NCI-H1930 (cell line): ENCODE measurements at regions not wholly inside any gene's neighbourhood (a gene's known extent, or its start where the extent isn't known, plus 50 kb on each side); places are given as distances from the start of the nearest gene placed in this dataset.
"Not testable (repeated sequence)": the region's sequence is repeated elsewhere in the genome, so short reads cannot be mapped to it uniquely, and the experiment has no call there.

ENCODE experiments used
- DNase-seq, 2 experiments: peaks; one replicate each; lab custom pipeline; 2025; lab: John Stamatoyannopoulos, UW

- not testable (repeated sequence) for DNase-seq
Measured at GRCh38 chr4:142897518-142897917, 51.4 kb upstream of the INPP4B start.

DNA sequence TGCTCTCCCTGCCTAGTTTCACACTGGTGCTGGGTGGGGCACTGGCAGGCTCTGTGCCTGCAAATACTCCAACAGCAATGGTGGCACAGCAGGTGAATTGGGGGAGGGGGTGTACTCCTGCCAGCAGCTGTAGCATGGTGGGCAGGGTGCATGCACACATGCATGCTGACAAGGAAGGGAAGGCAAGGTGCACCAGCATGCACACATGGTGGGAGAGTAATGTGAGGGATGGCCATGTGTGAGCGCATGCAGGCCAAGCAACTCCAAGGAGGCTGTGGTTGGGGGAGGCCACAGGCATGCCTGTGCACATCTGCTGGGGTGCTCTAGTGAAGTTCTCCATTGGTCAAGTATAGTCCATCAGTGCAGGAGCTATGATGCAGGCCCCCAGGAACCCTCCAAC lies 54.5 kb upstream of the INPP4B start:
- DNase-seq = no peak

DNA sequence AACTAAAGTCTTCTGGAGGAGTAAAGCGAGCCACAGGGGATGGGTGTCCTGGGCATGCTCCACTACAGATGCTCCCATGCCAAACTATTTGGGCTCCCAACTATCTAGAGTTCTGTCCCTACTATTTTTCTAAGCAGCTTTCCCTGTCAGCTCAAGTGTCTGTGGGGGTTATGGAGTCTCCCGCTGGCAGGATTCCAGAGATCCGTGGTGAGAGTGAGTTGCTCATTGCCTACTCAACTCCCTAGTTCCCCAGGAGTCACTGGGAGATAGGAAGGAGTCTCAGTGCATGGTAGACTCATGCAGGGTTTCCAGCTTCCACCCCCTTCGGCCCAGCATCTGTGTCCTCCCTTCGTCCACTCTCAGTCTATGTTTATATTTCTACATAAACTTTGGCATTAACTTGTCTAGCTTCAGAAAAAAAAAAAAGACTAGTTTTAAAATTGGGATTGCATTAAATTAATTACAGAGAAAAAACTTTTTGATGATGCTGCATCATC lies 55.1 kb upstream of the INPP4B start:
- DNase-seq = no peak

- DNase-seq = not testable (repeated sequence)
Measured at GRCh38 chr4:142903617-142904016, 57.5 kb upstream of the INPP4B start.

GRCh38 chr4:142909908-142910307 lies 63.8 kb upstream of the INPP4B start:
- DNase-seq = no peak

DNA sequence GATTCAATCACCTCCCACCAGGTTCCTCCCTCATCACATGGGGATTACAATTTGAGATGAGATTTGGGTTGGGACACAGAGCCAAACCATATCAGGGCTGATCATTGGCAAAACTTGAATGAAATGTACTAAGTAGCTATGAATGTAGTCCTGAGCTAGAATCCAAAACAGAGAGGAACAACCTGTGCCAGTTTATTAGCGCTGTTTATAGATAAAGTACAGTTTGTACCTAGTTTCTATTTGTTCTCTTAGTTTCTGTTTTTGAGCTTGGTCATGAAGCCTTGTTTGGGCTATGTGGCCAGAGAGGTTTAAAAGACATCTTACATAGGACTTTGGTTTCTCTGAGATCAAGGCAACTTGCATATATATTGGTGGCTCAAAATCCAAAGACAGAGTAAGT lies 66.9 kb upstream of the INPP4B start:
- DNase-seq = no peak

GRCh38 chr4:142913461-142914030 lies 67.4 kb upstream of the INPP4B start:
- no peak for DNase-seq

DNA sequence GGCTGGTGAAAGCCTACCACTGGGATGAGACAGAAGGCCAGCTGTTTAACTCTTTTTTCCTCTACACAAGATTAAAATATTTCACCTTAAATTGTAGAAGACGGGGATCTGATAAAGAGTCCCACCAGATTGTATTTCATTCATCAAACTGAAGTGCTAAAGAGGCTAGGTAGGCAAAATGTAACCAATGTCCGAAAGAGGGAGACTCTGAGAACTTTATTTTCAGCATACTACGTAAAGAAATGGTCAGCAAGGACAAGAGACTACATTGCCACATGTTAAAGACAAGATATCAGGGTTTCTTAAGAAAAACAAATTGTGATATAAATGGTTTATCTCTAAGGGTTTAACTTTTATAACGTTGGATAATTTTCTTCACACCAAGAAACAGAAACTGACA lies 71.6 kb upstream of the INPP4B start:
- DNase-seq = no peak

DNA sequence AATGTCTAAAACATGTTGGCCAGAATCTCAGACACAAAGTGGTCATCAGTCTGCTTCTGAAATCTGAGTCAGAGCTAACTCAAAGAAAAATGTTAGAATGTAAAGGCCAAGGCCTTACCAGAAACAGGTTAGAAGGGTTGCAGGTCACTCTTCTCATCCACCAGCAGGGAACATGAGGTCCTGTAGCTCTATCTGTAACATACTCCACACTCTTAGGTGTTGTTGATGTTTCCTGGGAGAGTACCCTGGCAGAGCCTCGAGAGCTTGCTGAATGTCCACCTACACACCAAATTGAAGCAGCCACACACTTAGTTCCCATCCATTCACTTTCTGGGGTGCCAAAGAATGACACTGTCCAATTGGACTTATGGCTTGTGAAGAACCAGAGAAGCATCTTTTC lies 76.6 kb upstream of the INPP4B start:
- DNase-seq = no peak

DNA sequence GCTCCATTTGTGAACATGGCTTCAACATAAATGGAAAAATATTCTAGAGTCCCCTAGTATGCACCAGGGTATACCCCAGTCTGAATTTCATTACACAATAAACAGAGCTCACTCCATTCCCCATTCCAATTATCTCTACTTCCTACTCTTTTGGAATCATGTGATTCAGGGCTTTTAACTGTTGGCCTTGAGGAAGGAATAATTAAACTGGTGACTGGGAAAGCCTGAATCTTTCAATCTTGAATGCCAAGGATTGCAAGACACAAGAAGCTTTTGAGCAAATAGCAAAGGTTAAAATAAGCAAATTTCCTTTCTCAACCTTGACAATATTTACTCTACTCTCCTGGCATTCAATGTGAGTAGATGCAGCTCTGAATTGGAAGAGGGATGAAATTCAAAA lies 77.5 kb upstream of the INPP4B start:
- DNase-seq = no peak

DNA sequence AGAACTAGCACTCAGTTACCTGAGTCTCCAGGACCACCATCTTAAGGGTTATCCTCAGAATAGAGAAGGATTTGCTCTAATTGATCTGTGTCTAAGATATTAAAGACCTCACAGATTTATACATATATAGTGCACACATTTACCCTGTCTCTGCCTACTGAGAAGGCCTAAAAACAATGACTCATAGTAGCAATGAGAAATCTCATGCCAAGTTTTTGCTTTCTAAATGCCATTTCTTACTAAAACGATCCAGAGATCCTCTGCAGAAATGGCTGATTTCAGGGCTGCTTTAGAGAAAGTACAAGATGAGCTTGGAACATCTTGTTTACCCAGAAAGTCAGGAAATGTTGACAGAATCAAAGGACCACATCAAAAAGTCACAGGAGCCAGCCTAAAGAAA lies 79.1 kb upstream of the INPP4B start:
- DNase-seq = no peak

- DNase-seq = no peak
Measured at GRCh38 chr4:142927721-142928120, 81.6 kb upstream of the INPP4B start.

- DNase-seq = no peak
Measured at GRCh38 chr4:142929526-142929925, 83.4 kb upstream of the INPP4B start.

- DNase-seq = no peak
Measured at GRCh38 chr4:142933207-142933606, 87.1 kb upstream of the INPP4B start.

DNA sequence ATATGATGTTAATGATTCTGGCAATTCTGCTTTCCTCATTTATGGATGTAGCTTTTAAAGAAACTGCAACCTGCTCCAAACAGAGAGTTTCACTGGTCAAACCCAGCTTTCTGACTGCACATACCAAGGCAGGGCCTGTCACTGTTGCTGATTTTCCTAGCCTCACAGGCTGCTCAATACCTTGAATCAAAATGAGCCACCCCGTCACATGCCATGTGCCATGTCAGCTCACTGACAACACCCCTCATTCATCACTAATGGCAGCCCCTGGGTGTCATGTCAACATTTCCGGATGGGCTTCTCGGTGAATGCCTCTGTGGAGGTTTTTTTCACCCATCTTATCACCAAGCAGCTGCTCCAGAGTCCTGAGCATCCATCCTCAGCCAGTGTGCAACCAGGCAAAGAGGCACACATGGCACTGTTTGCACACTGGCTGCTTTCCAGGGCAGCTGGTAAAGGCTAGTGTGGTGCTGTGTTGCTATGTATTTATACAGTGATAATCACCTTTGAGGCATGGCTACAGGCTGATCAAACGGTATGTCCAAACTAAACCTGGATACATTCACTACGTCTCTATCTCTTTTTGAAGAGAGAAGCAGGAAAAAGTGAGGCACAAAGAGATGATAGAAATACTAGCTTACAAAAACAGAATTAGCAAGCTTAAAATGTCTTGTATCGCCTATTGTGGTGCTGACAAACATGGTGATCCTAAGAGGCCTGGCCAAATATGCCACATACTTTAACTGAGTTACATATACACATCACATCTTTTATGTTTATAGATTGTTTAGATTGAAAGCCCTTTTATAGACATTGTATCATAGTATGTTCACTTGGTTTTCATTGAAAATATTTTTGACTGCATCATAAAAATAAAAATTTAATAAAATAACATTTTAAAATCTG lies 94.6 kb upstream of the INPP4B start:
- peak; percentile 11 to 29 for DNase-seq

- DNase-seq = no peak
Measured at GRCh38 chr4:142944565-142944964, 98.5 kb upstream of the INPP4B start.

DNA sequence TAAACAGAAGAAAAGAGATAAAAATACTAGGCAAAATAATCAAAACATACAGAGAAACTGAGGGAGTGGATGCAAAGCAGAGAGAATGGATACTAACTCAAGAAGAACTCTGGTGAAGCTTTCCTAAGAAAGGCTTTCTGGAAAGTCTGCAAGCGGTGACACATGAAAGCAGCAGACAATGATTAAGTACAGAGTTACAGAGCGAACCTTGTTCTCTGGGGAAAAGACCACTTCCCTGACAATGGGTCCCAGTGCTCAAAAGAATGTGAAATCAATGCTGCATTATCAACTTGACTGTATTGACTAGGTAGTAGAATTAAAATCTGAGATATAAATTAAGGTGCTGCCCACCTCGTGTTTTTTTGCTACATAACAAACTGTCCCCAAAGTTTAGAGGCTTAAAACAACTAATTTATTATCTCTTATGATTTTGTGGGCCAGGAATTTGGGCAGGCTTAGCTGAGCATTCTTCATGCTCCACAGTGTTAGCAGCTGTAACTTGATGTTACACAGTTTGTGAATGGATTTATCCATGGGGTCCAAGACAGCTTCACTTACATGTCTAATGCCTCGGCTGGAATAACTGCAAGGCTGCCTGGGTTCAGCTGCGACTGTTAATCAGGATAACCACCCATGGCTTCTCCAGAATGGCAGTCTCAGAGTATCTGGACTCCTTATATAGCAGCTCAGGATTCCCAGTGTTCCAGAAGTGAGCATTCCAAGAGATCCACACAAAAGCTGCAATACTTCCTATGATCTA lies 106.9 kb upstream of the INPP4B start:
- DNase-seq = no peak

- DNase-seq = no peak
Measured at GRCh38 chr4:142954415-142954814, 108.3 kb upstream of the INPP4B start.

DNA sequence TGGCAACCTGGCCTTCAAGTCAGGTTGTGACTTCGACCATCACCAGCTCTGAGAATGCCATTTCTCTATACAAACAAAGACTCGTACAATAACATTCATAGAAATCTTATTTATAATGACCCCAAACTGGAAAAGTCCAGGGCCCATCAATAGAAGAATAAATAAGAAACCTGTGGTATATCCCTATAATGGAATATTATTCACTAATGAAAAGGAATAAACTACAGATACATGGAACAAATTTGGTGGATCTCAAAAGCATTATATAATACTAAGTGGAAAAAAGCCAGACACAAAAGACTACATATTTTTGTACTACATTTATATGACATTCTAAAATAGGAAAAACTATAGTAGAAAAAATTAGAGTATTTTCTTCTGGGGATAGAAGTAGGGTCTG lies 109.4 kb upstream of the INPP4B start:
- DNase-seq = no peak

- no peak for DNase-seq
Measured at GRCh38 chr4:142959173-142959572, 113.1 kb upstream of the INPP4B start.

- no peak for DNase-seq
Measured at GRCh38 chr4:142960126-142960525, 114.0 kb upstream of the INPP4B start.

- DNase-seq = no peak
Measured at GRCh38 chr4:142960867-142961644, 115.0 kb upstream of the INPP4B start.
